Dedifferentiated amniotic fluid mesenchymal stem cell (primary cell): ENCODE measurements at regions not wholly inside any gene's neighbourhood (a gene's known extent, or its start where the extent isn't known, plus 50 kb on each side); places are given as distances from the start of the nearest gene placed in this dataset.

Experiments used
- DNase-seq: peaks from one replicate; pipeline ENCODE4 v3.0.0-alpha.2; 2016; ENCODE audit errors: extremely low spot score

- no peak for DNase-seq
Observed at GRCh38 chr14:106843386-106843785, 1317.0 kb downstream of the TMEM121 start.

GRCh38 chr14:106843951-106844483, 1317.6 kb downstream of the TMEM121 start:
- no peak for DNase-seq

- no peak for DNase-seq
Observed at GRCh38 chr14:106844608-106845285, 1318.4 kb downstream of the TMEM121 start.

GRCh38 chr14:106845286-106846087, 1319.1 kb downstream of the TMEM121 start:
- no peak for DNase-seq

- DNase-seq, result no peak
Observed at GRCh38 chr14:106846218-106846617, 1319.8 kb downstream of the TMEM121 start.

GRCh38 chr14:106848330-106849121, 1322.1 kb downstream of the TMEM121 start:
- no peak for DNase-seq

GRCh38 chr14:106850913-106851825, 1324.8 kb downstream of the TMEM121 start:
- DNase-seq, result no peak

GRCh38 chr14:106872611-106873446, 1346.4 kb downstream of the TMEM121 start:
- DNase-seq, result no peak

- no peak for DNase-seq
Observed at GRCh38 chr14:106874350-106874749, 1348.0 kb downstream of the TMEM121 start.

GRCh38 chr14:106875503-106875902, 1349.1 kb downstream of the TMEM121 start:
- no peak for DNase-seq

- DNase-seq, result no peak
Observed at GRCh38 chr14:106876711-106877110, 1350.3 kb downstream of the TMEM121 start.

GRCh38 chr14:106877517-106877916, 1351.1 kb downstream of the TMEM121 start:
- no peak for DNase-seq

- DNase-seq, result no peak
Observed at GRCh38 chr14:106879241-106879640, 1352.9 kb downstream of the TMEM121 start.

GRCh38 chr14:106883218-106883692, 1356.9 kb downstream of the TMEM121 start:
- no peak for DNase-seq
